Posterior cingulate gyrus (tissue), 11 donors: ENCODE measurements at regions not wholly inside any gene's neighbourhood (a gene's known extent, or its start where the extent isn't known, plus 50 kb on each side); places are given as distances from the start of the nearest gene placed in this dataset.
"Not testable (repeated sequence)": the region's sequence is repeated elsewhere in the genome, so short reads cannot be mapped to it uniquely, and the experiment has no call there.

Source experiments
- DNase-seq, 10 donors: peaks; one replicate each; pipeline versions ENCODE4 v3.0.0 to v3.0.0-alpha.2; 2020 to 2021; ENCODE audit warnings: mixed read lengths in 3 of 10
- intact Hi-C: fragments of 100-400 bp; cut with DNase I; formaldehyde crosslinking; loops from one replicate; pipeline ENCODE4 v1.15.1; 2023

DNA sequence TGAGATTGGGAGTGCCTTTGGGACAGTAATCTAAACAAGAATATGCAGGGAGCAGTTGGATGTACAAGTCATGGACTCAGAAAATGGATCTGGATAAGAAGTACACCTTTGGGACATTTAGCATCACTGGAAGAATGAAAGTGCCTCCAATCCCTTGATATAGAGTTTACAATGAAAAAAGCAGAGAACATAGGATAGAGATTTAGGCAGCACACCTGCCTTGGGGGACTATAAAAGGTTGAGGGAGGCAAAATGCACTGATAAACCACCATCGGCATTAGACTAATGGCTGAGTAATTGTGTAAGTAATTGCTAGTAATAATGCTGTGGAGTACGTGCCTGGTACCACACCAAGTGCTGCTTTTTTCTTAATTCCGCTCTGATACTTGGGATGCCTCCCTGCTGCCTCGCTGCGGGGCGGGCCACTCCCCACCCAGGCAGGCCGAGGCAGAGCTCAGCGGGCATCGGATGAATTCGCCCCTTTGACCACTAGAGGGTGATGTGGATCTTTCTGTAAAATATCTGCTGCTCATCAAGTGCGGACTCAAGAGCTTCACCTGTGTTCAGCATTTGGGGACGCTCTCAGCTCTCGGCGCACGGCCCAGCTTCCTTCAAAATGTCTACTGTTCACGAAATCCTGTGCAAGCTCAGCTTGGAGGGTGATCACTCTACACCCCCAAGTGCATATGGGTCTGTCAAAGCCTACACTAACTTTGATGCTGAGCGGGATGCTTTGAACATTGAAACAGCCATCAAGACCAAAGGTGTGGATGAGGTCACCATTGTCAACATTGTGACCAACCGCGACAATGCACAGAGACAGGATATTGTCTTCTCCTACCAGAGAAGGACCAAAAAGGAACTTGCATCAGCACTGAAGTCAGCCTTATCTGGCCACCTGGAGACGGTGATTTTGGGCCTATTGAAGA, 99.9 kb downstream of the ANKRD18B start:
- DNase-seq = peak; percentile 39 to 93 (median 68)
- intact Hi-C loops = loop anchor here (1.0 kb wide), 1 partner anchor 98 kb away; no protein-coding TSS in a partner anchor

DNA sequence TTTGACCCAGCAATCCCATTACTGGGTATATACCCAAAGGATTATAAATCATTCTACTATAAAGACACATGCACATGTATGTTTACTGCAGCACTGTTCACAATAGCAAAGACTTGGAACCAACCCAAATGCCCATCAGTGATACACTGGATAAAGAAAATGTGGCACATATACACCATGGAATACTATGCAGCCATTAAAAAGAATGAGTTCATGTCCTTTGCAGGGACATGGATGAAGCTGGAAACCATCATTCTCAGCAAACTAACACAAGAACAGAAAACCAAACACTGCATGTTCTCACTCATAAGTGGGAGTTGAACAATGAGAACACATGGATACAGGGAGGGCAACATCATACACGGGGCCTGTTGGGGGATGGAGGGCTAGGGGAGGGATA, 104.3 kb downstream of the ANKRD18B start:
- DNase-seq, intact Hi-C loops: not testable (repeated sequence)

DNA sequence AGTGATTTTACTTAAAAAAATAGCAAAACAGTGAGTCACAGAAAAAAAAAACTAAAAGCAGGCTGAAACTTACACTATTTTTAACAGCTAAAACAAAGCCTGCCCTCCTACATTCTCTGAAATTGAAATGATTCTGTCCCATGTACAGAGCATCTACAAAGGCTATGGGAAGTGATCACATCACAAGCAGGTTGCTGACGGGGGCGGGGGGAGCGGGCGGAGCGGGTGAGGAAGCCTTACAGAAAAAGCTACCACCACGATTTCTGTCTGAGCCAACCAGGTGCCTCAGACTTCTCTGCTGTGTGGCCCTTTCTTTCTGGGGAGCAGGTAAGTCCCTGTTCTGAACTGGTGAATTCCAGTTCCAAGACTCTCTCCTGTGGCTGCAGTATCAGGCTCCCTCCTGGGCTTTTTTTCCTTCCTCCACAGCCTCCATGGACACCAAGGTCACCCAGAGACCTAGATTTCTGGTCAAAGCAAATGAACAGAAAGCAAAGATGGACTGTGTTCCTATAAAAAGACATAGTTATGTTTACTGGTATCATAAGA, 104.9 kb downstream of the ANKRD18B start:
- intact Hi-C loops = no loop called here
- DNase-seq = peak in 1 of 10 donors; percentile 33

DNA sequence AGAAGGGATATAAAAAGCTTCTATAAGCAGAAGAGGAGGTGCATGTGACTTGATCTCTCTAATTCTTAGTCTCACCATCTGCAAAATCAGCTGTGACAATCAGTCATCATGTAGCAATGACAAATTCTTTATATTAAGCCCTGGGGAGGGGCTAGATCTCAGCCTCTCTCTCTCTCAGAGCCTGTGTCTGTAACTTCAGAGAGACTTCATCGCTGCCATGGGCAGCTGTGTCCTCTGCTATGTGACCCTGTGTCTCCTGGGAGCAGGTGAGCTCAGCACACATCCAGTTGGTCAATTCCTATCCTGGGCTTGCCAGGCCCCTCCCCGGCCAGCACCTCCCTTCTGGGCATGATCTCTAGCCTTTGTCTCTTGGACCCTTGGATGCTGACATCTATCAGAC, 109.6 kb downstream of the ANKRD18B start:
- intact Hi-C loops = no loop called here
- DNase-seq = peak in 1 of 10 donors; percentile 60

DNA sequence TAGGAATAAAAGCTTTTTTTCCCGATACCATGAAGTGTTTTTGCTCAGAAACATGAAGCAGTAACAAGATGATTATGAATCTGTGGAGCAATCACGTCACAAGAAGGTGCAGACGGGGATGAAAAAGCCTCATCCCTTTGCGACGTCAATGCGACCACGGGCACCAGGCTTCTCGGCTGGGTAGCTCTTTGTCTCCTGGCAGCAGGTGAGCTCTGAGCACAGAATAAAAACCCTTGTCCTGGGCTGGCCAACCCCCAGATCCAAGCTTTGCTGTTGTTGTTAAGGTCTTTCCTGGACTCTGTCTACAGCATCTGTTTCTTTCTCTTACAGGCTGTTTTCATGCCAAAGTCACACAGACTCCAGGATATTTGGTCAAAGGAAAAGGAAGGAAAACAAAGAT, 113.8 kb downstream of the ANKRD18B start:
- peak in 1 of 10 donors; percentile 34 for DNase-seq
- intact Hi-C loops = no loop called here

DNA sequence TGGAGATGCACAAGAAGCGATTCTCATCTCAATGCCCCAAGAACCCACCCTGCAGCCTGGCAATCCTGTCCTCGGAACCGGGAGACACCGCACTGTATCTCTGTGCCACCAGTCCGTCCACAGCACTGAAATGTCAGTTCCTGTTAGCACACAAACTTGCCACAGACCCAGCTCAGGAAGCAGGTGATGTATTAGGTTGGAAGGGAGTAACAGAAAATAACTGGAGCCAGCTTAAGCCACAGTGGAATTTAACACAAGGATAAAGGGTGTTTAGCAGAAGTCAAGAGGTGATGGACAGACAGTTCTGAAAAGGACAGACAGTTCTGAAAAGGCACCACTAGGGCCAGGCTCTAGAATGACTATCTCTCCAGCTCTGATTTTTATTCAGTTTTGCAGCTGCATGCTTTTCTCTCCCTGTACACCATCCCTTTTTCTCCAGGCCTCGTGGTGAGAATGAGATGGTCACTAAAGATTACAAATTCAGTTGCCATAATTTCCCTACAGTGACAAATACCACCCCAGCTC, 114.4 kb downstream of the ANKRD18B start:
- no peak for DNase-seq
- intact Hi-C loops = no loop called here

DNA sequence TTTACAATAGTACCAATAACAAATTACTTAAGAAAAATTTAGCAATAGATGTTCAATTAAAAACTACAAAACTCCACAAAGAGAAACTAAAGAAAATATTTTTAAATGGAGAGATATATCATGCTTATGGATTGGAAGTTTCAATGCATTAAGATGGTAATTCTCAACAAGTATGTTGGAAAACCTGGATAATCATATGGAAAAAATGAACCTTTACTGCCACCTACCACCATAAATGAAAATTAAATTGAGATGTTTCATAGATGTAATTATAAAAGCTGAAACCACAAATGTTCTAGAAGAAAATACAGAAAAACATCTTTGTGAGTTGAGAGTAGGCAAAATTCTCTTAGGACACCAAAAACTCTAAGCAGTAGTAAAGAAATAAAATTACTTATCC, 121.7 kb downstream of the ANKRD18B start:
- no peak for DNase-seq
- intact Hi-C loops = no loop called here

DNA sequence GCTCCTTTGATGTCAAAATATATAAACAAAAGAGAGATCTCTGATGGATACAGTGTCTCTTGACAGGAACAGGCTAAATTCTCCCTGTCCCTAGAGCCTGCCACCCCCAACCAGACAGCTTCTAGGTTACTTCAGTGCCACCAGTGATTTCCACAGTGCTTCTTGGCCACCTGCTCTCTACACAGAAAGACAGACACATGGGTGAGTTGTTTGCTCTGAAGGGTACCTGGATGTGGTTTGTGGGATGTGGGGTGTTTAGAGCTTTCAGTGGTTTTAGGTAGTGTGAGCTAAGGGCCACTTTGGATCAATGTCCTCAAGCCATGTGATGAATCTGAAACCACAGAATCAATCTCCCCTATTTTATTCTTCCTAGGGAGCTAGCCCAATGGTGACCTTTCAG, 125.4 kb downstream of the ANKRD18B start:
- intact Hi-C loops = no loop called here
- no peak for DNase-seq

DNA sequence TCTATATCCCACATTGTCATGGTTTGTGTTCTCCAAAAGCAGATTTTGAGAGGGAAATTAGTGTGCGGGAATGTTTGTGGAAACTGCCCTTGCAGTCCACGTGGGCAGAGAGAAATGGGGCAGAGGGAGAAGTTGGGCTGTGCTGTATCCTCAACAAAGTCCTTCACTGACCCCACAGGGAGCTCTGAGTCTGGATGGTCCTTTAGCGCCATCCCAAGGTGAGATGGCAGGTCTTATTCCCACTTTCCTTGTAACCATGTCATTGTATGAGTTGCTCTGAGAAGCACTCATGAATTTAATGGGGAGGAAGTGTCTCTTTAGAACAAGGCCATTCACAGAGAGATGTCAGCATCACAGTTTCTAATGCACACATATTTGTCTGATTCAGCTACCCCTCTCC, 127.1 kb downstream of the ANKRD18B start:
- DNase-seq = no peak
- intact Hi-C loops = no loop called here

DNA sequence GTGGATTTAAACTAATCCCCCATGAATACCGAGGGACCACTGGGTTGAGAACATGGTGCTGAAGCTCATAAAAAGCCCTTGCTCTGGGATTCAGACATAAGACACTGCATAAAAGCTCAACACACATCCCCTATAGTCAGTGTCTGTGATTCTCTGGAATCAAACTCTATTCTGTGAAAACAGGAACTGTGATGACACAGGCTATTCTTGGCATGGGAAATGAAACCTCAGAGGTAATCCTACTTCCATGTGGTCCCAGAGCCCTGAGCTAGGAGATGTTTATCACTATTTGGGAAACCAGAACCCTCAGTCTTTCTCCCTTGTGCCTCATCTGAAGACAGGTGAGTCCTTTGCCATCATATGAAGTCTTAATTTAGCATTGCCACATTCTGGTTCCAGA, 135.4 kb upstream of the PRSS3 start:
- intact Hi-C loops = no loop called here
- no peak for DNase-seq

DNA sequence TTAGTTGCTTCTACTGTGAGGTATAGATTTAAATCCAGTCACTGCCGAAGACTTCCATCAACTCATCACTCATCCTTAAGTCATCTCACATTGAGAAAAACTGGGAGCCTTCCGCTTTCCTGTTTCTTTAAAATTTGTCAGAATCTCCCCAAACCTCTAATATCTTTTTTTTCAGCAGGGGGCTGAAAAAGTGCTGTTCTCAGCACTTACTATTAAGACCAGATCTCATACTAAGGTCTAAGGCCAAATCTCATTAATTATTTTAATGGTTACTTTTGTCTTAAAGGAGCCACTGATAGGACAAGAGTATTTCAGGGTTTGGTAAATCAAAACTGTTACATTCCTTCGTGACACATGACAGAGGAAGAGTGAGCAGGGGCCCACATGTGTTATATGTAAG, 134.6 kb upstream of the PRSS3 start:
- DNase-seq = no peak
- intact Hi-C loops = no loop called here

DNA sequence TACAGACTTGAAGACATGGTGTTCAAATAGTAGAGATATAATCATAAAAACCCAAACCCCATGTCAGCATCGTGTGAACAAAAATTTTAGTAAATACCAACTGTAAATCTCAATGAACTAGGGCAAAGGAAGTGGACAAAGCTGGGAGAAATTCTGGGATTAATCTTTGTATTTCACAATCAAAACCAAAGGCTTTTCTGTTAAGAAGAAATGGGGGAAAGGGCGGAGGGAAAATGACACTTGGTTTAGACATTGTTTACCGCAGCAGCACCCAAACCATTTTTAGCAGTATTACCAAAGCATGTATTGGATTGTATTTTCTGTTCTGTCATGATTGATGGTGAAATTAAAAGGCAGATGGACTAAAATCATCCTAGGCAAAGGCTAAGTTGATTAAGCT, 134.2 kb upstream of the PRSS3 start:
- DNase-seq = no peak
- intact Hi-C loops = no loop called here

DNA sequence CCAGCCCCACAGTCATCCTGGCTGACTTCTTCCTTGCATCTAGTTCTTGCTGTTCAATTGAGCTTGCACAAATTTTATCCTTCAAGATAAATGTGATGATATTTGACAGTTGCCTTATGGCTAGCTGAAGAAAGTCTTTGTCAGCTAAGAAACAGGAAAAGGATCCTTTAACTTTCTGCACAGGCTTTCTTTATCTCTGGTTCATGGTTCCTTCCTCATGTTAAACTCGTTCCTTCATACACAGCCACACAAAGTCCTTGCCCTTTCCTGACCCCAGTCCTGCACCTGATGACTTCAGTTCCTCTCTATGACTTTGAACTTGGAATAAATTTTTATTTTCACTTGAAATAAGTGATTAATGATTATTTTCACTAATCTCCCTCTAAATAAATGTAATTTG, 132.5 kb upstream of the PRSS3 start:
- DNase-seq = no peak
- intact Hi-C loops = no loop called here

DNA sequence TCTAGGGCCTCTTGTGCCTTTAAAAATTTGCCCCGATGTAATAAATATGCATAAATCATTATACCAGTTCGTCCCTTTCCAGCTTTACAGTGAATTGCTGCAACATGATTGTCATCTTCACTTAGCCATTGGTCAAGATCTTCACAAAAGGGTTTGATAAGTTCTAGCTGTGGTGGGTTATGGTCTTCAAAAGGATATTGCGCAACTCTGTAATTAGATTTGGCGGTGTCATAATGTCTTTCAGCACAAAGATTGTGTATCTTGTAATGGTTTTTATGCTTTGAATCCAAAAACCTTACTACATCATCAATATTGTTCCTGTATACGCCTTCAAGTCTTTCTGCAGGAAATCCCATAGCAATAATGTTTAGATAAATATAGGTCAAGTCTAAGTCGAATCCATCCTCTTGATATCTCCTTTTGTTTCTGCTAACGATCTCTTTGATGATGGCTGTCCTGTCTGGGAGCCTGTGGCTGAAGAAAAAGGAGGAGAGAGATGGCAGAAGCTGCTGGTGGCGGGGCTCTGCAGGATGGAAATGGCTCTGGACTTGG, 119.1 kb upstream of the PRSS3 start:
- intact Hi-C loops, DNase-seq: not testable (repeated sequence)

DNA sequence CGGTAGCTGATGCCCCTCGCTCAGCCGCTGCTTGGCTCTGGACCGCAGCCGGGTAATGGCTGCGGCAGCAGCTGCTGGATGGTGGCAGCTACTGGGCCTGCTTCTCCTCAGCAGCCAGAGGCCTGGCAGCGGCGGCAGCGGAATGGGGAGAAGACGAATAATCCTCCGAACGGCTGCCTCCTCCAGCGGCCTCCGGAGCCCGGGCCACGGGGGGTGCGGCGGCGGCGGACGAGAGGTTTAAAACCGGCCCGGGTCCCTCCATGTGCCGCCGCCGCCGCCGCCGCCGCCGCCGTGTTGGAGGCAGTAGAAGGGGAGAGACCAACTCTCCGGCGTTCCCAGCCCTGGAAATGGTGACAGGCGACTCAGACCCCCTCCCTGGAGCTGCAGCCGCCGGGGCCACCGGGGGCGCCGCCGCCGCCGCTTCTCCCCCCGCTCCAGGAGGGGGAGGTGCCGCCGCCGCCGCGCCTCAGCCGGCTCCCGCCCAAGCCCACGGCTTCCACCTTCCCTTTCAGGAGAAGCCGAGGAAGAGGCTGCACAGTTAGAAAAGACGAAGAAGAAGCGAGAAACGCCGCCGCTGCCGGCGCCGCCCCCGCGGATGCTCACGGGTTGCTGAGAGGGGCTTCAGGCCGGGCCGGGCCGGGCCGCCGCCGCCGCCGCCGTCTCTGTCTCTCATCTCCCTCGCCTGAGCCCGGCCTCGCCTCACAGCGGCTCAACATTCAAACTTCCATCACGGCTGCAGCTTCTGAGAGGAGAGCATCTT, 118.4 kb upstream of the PRSS3 start:
- peak; percentile 33 to 94 (median 52) for DNase-seq
- intact Hi-C loops = no loop called here

DNA sequence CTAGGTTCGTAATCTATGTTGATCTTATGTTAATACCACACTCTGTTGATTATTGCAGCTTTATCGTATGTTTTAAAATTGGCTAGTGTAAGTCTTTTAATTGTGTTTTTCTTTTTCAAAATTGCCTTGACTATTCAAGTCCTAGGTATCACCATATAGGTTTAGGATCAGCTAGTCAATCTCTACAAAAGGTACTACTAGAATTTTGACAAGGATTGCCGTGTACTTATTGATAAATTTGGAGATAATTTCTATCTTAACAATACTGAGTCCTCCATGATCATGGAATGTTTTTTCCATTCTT, 117.9 kb upstream of the PRSS3 start:
- intact Hi-C loops = no loop called here
- DNase-seq = no peak

DNA sequence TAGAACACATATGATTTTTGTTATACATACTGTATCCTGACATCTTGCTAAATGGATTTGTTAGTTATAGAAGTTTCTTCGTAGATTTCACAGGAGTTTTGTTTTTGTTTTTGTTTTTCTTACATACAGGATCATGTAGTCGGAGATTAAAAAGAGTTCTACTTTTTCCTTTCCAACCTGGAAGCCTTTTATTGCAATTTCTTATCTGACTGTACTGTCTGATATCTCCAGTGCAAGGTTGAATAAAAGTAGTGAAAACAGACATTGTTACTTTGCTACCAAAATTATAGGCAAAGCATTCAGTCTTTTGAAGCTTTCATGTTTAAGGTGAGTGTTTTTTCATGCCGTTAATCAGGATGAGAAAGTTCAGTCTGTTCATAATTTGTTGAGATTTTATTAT, 117.4 kb upstream of the PRSS3 start:
- no peak for DNase-seq
- intact Hi-C loops = no loop called here

DNA sequence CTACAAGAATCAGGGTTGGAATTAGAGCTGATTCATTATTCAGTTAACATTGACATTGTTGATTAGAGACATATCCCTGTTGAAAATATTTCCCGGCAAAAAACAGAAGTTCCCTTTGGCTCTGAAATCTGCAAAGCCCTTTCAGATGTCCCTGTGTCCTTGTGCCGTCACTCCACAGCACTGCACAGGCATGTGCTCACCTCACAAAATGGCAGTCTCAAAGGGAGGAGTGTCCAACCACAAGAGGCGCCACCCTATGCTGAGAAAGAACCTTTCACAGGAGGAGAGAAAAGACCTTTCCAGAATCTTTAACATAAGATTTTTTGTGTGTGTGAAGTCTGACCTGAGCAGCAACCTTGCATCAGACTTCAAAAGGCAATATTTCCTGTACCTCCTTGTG, 112.8 kb upstream of the PRSS3 start:
- intact Hi-C loops = no loop called here
- no peak for DNase-seq

DNA sequence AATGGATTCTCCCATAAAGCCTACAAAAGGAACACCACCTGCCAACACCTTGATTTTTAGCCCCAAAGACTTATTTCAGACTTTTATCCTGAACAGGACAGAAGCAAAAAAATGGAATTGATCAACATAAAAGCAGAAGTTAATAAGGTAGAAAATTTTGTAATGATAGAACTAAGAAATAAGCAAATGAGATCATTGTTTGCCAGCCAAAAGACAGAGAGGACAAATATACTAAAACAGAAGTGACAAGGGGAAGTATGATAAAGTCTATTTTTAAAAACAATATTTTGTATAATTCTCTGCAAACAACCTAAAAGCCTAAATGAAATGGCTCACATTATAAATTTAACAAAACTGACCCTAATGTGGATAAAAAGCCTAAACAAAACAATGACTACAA, 110.5 kb upstream of the PRSS3 start:
- no peak for DNase-seq
- intact Hi-C loops = no loop called here

DNA sequence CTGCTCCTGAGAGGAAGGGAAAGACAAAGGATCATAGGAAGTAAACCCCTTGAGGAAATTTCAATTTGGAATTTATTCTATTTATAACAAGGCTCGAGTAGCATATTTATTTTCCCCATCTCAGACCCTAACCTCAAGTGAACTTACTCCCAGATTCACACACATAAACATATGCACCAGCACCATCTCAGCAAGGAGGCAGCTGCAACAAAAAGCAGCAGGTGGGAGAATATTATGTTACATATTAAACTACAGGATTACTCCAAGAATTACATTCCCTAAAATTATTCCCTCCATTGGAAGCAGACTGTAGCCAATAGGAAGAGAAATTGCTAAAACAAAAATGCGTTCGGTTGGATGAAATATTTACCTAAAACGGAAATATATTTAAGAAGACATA, 108.4 kb upstream of the PRSS3 start:
- no peak for DNase-seq
- intact Hi-C loops = no loop called here

DNA sequence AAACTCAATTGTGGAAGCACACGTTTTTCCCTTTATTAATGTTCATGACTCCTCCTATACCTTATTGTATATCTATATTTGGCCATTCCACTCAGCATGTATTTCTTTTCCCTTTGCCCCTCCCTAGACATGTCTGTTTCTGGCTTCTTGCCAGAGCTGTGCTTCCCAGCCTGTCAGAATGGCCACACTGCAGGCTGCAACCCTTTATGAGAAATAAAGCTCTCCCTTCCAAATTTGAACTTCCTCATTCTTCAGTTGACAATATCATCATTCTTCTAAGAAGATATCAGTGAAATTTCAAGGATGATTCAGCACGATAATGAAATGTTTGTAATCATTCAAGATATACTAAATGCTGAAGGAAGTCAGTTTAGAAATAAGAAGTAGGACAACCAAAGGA, 107.6 kb upstream of the PRSS3 start:
- no peak for DNase-seq
- intact Hi-C loops = no loop called here
